NT2/D1 (cell line): ENCODE measurements at regions not wholly inside any gene's neighbourhood (a gene's known extent, or its start where the extent isn't known, plus 50 kb on each side); places are given as distances from the start of the nearest gene placed in this dataset.

Experiments
- DNase-seq: peaks from one replicate; pipeline ENCODE4 v3.0.0-alpha.2; 2011; ENCODE audit warnings: low read depth, low spot score
- H3K27me3 ChIP-seq: 2 replicates; pipeline ENCODE4 v1.6.0; 2011; ENCODE audit warnings: mild to moderate bottlenecking; ENCODE audit not compliant: insufficient read length, insufficient read depth
- H3K36me3 ChIP-seq: 2 replicates; pipeline ENCODE4 v1.6.1; 2011; ENCODE audit warnings: mild to moderate bottlenecking, low read length, mixed read lengths; ENCODE audit not compliant: insufficient read depth, insufficient read length
- H3K4me1 ChIP-seq: 2 replicates; pipeline ENCODE4 v1.5.1; 2011; ENCODE audit not compliant: insufficient read depth, insufficient read length
- H3K4me3 ChIP-seq: 2 replicates; pipeline ENCODE4 v1.5.1; 2011; ENCODE audit warnings: low read depth; ENCODE audit not compliant: insufficient read length
- H3K9ac ChIP-seq: 2 replicates; pipeline ENCODE4 v1.6.0; 2011; ENCODE audit warnings: low read depth; ENCODE audit not compliant: insufficient read length
- H3K9me3 ChIP-seq: 2 replicates; pipeline ENCODE4 v1.5.1; 2011; ENCODE audit warnings: mild to moderate bottlenecking, low read length; ENCODE audit not compliant: insufficient read depth
- SUZ12 ChIP-seq: IDR thresholded peaks from 2 replicates; pipeline ENCODE4 v1.6.1; 2011; ENCODE audit not compliant: insufficient read length, insufficient read depth; ENCODE audit errors: extremely low read depth
- YY1 ChIP-seq: IDR thresholded peaks from 2 replicates; pipeline ENCODE4 v1.6.1; 2011; ENCODE audit not compliant: insufficient read length, insufficient read depth
- ZNF274 ChIP-seq: IDR thresholded peaks from 2 replicates; pipeline ENCODE4 v1.6.1; 2011; ENCODE audit warnings: mild to moderate bottlenecking, low read depth, low read length

DNA sequence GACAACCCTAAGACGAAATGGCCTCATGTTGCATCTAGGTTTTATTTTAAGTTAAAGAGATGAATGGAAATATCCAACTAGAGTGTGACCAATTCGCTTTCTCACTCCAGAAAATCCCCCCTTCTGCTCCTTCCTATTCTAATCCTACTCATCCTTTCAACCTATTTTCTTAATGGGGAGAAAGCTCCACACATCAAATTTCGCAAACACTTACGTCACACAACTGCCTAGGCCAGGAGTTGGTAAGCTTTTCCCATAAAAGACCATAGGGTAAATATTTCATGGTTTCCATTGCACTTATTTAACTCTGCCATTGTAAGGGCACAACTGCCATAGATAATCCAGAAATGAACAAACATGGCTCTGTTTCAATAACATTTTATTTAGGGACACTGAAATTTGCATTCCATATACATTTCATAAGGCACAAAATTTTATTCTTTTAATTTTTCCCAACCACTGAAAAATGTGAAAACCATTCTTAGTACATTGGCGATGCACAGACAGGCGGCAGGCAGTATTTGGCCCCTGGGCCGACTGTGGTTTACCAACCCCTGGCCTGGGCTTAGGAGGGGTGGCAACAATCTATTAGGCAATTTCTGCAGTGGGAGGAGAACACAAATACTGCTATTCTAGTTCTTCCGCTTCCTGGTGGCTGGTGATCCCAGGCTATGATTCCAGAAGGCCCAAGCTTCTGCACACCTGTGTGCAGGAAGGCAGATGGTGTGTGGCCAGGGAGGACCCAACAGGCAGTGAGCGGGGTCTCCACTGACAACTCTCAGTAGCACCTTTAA lies 67.2 kb upstream of the FOXN3 start:
- Histone ChIP-seq H3K27me3 (no peaks in the 10 kb centered on the region), H3K9ac (no peak overlapping the region), H3K4me3 (no peak overlapping the region), H3K4me1 (no peaks in the 10 kb centered on the region), H3K9me3 (no peaks in the 10 kb centered on the region), H3K36me3 (no peaks in the 10 kb centered on the region)
- no peak for DNase-seq
- TF ChIP-seq SUZ12 (no peak), YY1 (no peak), ZNF274 (no peak)

- H3K9me3 ChIP-seq, result no peaks in the 10 kb centered on the region
- H3K4me1 ChIP-seq, result no peaks in the 10 kb centered on the region
- no peaks in the 10 kb centered on the region for H3K36me3 ChIP-seq
- no peaks in the 10 kb centered on the region for H3K27me3 ChIP-seq
- H3K4me3 ChIP-seq, result no peak overlapping the region
- no peak for DNase-seq
- TF ChIP-seq ZNF274, result no peak
- no peak for TF ChIP-seq SUZ12
- no peak for TF ChIP-seq YY1
- no peak overlapping the region for H3K9ac ChIP-seq
Measured at GRCh38 chr14:89481196-89481595, 64.2 kb upstream of the FOXN3 start.

- no peak for TF ChIP-seq SUZ12
- TF ChIP-seq YY1, result no peak
- no peak for TF ChIP-seq ZNF274
- Histone ChIP-seq H3K27me3 (no peaks in the 10 kb centered on the region), H3K9ac (no peak overlapping the region), H3K4me1 (no peaks in the 10 kb centered on the region), H3K4me3 (no peak overlapping the region), H3K36me3 (no peaks in the 10 kb centered on the region), H3K9me3 (no peaks in the 10 kb centered on the region)
- no peak for DNase-seq
Measured at GRCh38 chr14:89480278-89480677, 63.2 kb upstream of the FOXN3 start.

DNA sequence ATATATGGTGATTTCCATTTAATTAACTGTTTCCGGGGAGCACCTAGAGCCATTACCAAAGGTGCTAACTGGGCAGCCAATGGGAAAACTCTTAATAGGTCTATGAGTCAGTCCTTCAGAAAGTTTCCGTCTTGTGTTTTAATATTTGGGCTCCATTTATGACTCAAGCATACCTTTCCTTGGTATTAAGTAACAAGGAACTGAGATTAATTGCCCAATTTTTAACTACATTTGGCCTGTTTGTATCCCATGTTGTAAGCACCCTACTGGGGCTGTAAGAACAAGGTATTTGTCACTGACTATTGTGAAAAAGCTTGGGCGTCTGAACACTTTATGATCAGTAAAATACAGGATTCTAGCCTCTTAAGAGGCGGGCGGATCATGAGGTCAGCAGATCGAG lies 62.8 kb upstream of the FOXN3 start:
- no peak for DNase-seq
- H3K36me3 ChIP-seq, result no peaks in the 10 kb centered on the region
- H3K4me1 ChIP-seq, result no peaks in the 10 kb centered on the region
- H3K4me3 ChIP-seq, result no peak overlapping the region
- no peaks in the 10 kb centered on the region for H3K9me3 ChIP-seq
- H3K9ac ChIP-seq, result no peak overlapping the region
- TF ChIP-seq SUZ12 (no peak), YY1 (no peak), ZNF274 (no peak)
- H3K27me3 ChIP-seq, result no peaks in the 10 kb centered on the region

- Histone ChIP-seq H3K36me3 (no peaks in the 10 kb centered on the region), H3K27me3 (no peaks in the 10 kb centered on the region), H3K4me1 (no peaks in the 10 kb centered on the region), H3K9me3 (no peaks in the 10 kb centered on the region), H3K4me3 (no peak overlapping the region), H3K9ac (no peak overlapping the region)
- TF ChIP-seq SUZ12, result no peak
- TF ChIP-seq YY1, result no peak
- no peak for TF ChIP-seq ZNF274
- DNase-seq, result no peak
Measured at GRCh38 chr14:89477391-89477790, 60.4 kb upstream of the FOXN3 start.

DNA sequence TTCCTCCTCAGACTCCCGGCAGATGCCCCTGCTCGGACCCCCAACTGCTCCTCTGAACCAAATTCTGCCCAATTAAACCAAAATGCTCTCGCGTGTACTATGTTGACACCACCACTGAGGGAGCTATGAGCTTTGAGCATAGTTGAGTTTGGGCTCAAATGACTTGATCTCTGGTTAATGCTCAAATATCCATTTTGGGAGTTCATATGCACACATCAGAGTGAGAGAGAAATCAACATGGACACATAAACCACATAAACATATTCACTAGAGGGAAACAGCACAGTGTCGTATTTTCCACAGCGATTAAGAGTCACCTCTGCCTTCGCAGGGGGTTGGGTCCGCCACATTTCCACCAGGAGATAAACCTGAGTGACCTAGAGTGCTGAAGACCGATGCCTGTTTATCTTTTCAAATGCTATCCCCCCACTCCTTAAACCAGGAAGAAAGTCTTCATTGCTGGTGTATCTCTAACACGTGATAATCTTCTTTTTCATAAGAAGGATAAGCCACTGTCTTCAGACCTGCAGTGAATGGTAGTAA lies 59.4 kb upstream of the FOXN3 start:
- no peaks in the 10 kb centered on the region for H3K27me3 ChIP-seq
- H3K4me1 ChIP-seq, result no peaks in the 10 kb centered on the region
- no peak overlapping the region for H3K9ac ChIP-seq
- no peak overlapping the region for H3K4me3 ChIP-seq
- TF ChIP-seq YY1, result no peak
- no peak for TF ChIP-seq ZNF274
- TF ChIP-seq SUZ12, result no peak
- no peaks in the 10 kb centered on the region for H3K36me3 ChIP-seq
- no peaks in the 10 kb centered on the region for H3K9me3 ChIP-seq
- DNase-seq, result no peak

GRCh38 chr14:89474464-89474863 lies 57.4 kb upstream of the FOXN3 start:
- no peaks in the 10 kb centered on the region for H3K4me1 ChIP-seq
- H3K9me3 ChIP-seq, result no peaks in the 10 kb centered on the region
- H3K27me3 ChIP-seq, result no peaks in the 10 kb centered on the region
- H3K36me3 ChIP-seq, result no peaks in the 10 kb centered on the region
- H3K4me3 ChIP-seq, result no peak overlapping the region
- TF ChIP-seq SUZ12, result no peak
- TF ChIP-seq YY1, result no peak
- TF ChIP-seq ZNF274, result no peak
- H3K9ac ChIP-seq, result no peak overlapping the region
- no peak for DNase-seq
